Thyroid gland (tissue), 4 donors: ENCODE measurements at regions not wholly inside any gene's neighbourhood (a gene's known extent, or its start where the extent isn't known, plus 50 kb on each side); places are given as distances from the start of the nearest gene placed in this dataset.

Experiments used
- DNase-seq, 2 donors: peaks; one replicate each; pipeline ENCODE4 v3.0.0-alpha.2; 2019
- H3K27ac ChIP-seq, 3 donors: fragments of 200-600 bp; sonication (generic); 1 replicate in 2 of 3; 2 replicates in 1 of 3; pipeline ENCODE4 v1.5.1; 2016 to 2019; ENCODE audit warnings: mild to moderate bottlenecking in 1 of 3, moderate library complexity in 1 of 3
- H3K27me3 ChIP-seq: fragments of 200-600 bp; sonication (generic); one replicate; pipeline ENCODE4 v1.5.1; 2019
- H3K36me3 ChIP-seq, 2 donors: fragments of 200-600 bp; sonication (generic); one replicate each; pipeline ENCODE4 v1.5.1; 2016 to 2019
- H3K4me1 ChIP-seq, 2 donors: fragments of 200-600 bp; sonication (generic); one replicate each; pipeline ENCODE4 v1.5.1; 2017 to 2019
- H3K4me3 ChIP-seq, 3 donors: fragments of 200-600 bp; sonication (generic); replicated peaks in 1 of 3; 1 replicate in 2 of 3; 2 replicates in 1 of 3; pipeline ENCODE4 v1.5.1; 2016; ENCODE audit warnings: mild to moderate bottlenecking in 1 of 3
- H3K9me3 ChIP-seq: fragments of 200-600 bp; sonication (generic); one replicate; pipeline ENCODE4 v1.5.1; 2017
- POLR2A ChIP-seq, 2 donors: fragments of 450-650 bp; IDR thresholded peaks; one replicate each; pipeline ENCODE4 v1.6.1; 2017; ENCODE audit warnings: antibody characterized with exemption in 2 of 2, mild to moderate bottlenecking in 2 of 2, moderate library complexity in 1 of 2
- WGBS, 2 donors: methylation state at CpG; one replicate each; pipeline ENCODE4 v1.1.5; 2017; 5-methylcytosine and 5-hydroxymethylcytosine counted together
- intact Hi-C: fragments of 100-400 bp; cut with DNase I; formaldehyde crosslinking; loops from one replicate; pipeline ENCODE4 v1.15.1; 2023
- TF ChIP-seq, protein P1 (sequence below), 6 experiments: fragments of 200-600 bp in 3 of 6; fragments of 450-650 bp in 3 of 6; sonication (generic) in 3 of 6; IDR thresholded peaks; one replicate each; pipeline ENCODE4 v1.5.1; 2016 to 2019; ENCODE audit warnings: antibody characterized with exemption in 6 of 6, mild to moderate bottlenecking in 2 of 6, inconsistent platforms in 1 of 6, moderate library complexity in 1 of 6

DNA sequence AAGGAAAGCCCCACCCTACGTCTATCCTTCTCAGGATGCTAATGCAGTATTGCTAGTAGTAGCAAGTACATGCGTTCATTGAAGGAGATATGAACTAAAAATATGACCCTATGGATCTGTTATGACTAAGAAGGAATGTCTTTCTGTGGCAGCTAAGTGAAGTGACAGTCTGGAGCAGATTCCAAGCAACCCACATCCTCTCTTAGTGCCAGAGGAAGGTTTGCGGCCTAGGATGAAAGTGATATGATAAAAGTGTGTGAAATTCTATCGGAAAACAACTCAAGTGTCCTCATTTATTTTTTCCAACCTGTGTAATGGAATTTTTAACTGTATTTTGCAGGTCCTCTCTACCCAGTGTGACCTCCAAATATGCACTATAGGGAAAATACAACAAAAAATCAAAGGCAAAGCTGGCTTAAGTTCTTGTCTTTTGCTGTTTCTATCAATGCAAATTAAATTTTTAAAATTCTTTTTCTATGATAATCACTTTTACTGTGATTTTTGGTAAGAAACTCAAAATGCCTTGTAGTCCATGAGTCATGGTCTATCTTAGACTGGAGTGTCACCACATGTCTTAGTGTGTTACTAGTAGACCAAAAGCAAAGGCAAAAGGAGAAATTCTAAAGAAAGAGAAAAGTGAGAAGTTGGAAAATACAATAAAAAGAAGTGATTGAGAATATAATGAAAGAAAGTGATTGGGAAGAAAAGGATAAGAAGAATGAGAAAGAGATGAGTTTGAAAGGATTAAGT lies 161.2 kb upstream of the TMCO5A start:
- intact Hi-C loops = loop anchor here (5.0 kb wide), 1 partner anchor 49 kb away; no protein-coding TSS in a partner anchor
- 93 to 95% methylated on average over 4 of the region's 4 CpGs for WGBS, 2 donors
- Histone ChIP-seq H3K36me3 (no peaks in the 10 kb centered on the region), H3K27me3 (no peaks in the 10 kb centered on the region), H3K27ac (no peak overlapping the region), H3K9me3 (no peaks in the 10 kb centered on the region), H3K4me3 (no peak overlapping the region), H3K4me1 (no peaks in the 10 kb centered on the region)
- no peak for DNase-seq
- no peak for TF ChIP-seq POLR2A (IDR thresholded peaks at IDR 0.05)
- TF ChIP-seq, protein P1, sequence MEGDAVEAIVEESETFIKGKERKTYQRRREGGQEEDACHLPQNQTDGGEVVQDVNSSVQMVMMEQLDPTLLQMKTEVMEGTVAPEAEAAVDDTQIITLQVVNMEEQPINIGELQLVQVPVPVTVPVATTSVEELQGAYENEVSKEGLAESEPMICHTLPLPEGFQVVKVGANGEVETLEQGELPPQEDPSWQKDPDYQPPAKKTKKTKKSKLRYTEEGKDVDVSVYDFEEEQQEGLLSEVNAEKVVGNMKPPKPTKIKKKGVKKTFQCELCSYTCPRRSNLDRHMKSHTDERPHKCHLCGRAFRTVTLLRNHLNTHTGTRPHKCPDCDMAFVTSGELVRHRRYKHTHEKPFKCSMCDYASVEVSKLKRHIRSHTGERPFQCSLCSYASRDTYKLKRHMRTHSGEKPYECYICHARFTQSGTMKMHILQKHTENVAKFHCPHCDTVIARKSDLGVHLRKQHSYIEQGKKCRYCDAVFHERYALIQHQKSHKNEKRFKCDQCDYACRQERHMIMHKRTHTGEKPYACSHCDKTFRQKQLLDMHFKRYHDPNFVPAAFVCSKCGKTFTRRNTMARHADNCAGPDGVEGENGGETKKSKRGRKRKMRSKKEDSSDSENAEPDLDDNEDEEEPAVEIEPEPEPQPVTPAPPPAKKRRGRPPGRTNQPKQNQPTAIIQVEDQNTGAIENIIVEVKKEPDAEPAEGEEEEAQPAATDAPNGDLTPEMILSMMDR (IDR thresholded peaks at IDR 0.05) = no peak

DNA sequence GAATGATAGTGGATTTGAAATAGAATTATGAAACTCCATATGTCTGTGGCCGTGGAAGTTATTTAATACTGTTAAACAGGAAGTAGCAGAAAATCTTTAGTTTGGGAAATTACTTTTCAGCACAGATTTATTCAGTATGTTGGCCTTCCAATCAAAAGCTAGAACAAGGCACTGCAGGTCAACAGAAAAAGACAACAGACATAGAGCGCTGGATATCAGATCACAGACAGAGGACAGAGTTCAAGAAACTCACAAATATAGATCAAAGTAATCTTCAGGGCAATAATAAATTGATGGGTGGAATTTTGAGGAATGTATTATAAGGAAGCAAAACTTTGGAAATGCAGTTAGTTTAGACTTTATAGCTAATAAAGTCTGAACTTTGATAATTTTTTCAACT lies 159.5 kb upstream of the TMCO5A start:
- no peaks in the 10 kb centered on the region for H3K4me1 ChIP-seq
- H3K4me3 ChIP-seq = no peak overlapping the region
- no peaks in the 10 kb centered on the region for H3K9me3 ChIP-seq
- 81 to 88% methylated on average over 2 of the region's 2 CpGs for WGBS, 2 donors
- H3K36me3 ChIP-seq = no peaks in the 10 kb centered on the region
- TF ChIP-seq POLR2A (IDR thresholded peaks at IDR 0.05) = no peak
- TF ChIP-seq, protein P1 (IDR thresholded peaks at IDR 0.05) = no peak
- no peak overlapping the region for H3K27ac ChIP-seq
- intact Hi-C loops = loop anchor here (5.0 kb wide), 1 partner anchor 47 kb away; no protein-coding TSS in a partner anchor
- H3K27me3 ChIP-seq = no peaks in the 10 kb centered on the region
- DNase-seq = no peak

DNA sequence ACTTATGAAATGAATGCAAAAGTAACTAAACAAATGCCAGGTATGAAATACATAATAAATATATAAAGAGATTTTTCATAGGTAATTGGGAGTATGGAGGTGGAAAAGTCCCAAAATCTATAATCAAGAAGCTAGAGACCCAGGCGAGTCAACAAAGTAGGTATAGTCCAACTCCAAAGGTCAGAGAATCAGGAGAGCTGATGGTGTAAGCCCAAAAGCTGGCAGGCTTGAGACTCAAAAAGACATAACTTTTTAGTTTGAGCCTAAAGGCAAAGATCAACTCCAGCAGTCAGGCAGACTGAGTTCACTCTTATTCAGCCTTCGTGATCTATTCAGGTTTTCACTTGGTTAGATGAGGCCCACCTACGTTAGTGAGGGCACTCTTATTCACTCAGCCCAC lies 157.4 kb upstream of the TMCO5A start:
- DNase-seq = no peak
- intact Hi-C loops = no loop called here
- WGBS, 2 donors = 90 to 94% methylated on average over 3 of the region's 3 CpGs

DNA sequence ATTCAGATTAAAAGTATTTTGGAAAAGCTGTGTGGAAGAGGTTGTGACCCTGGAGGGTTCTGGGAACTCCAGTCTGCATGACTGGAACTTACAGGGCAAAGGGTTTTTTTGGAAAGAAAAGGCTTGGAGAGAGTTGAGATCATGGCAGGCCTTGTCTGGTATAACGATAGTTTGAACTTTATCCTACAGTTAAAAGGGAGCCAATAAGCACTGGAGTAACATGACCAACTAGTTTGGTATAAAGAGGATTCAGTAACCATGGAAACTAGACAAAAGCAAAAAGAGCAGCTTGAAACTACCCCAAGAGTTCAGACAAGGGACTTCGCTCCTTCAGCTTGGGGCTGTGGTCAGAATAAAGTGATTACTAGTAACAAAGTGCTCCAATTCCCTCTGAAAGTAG lies 151.2 kb upstream of the TMCO5A start:
- no peak overlapping the region for H3K4me3 ChIP-seq
- intact Hi-C loops = no loop called here
- no peaks in the 10 kb centered on the region for H3K9me3 ChIP-seq
- H3K36me3 ChIP-seq = no peaks in the 10 kb centered on the region
- H3K27ac ChIP-seq = no peak overlapping the region
- no peak for TF ChIP-seq POLR2A (IDR thresholded peaks at IDR 0.05)
- TF ChIP-seq, protein P1 (IDR thresholded peaks at IDR 0.05) = no peak
- no peak for DNase-seq
- H3K4me1 ChIP-seq = peaks cover 12 to 20% of the 10 kb centered on the region in 2 donors
- H3K27me3 ChIP-seq = no peaks in the 10 kb centered on the region
- WGBS, 2 donors = 73 to 79% methylated on average over 2 of the region's 2 CpGs

More for the DNA sequence above, 157.4 kb upstream of the TMCO5A start:
- Histone ChIP-seq H3K27me3 (no peaks in the 10 kb centered on the region), H3K9me3 (no peaks in the 10 kb centered on the region), H3K4me1 (no peaks in the 10 kb centered on the region), H3K27ac (no peak overlapping the region), H3K4me3 (no peak overlapping the region), H3K36me3 (no peaks in the 10 kb centered on the region)
- TF ChIP-seq, protein P1 (IDR thresholded peaks at IDR 0.05) = no peak
- no peak for TF ChIP-seq POLR2A (IDR thresholded peaks at IDR 0.05)

DNA sequence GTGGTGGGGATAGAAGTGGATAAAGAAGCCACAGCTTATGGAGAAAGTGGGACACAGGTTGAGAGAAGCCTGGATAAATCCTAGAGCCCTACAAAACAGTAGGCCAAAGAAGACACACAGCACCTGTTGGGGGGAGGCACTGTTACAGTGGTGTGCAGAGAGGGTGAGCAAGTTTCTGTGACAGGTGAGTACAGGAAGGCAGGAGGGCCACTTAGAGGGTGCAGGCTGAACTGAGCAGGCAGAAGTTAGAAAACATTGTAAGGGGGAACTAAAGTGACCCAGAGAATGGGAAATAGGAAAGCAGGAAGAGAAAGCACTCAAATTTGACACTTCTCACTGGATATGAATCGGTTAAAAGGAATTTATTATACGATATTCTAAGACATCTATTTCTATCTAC lies 146.1 kb upstream of the TMCO5A start:
- Histone ChIP-seq H3K4me1 (peaks cover 23 to 30% of the 10 kb centered on the region in 2 donors), H3K4me3 (no peak overlapping the region), H3K27ac (peak overlapping the region in 2 of 3 donors; percentile 32 to 61), H3K27me3 (no peaks in the 10 kb centered on the region), H3K9me3 (no peaks in the 10 kb centered on the region), H3K36me3 (no peaks in the 10 kb centered on the region)
- 77 to 81% methylated on average over 2 of the region's 2 CpGs for WGBS, 2 donors
- intact Hi-C loops = no loop called here
- peak in 1 of 2 donors; percentile 1 for DNase-seq
- TF ChIP-seq POLR2A (IDR thresholded peaks at IDR 0.05) = no peak
- TF ChIP-seq, protein P1 (IDR thresholded peaks at IDR 0.05) = no peak
